ENCODE measurements at regions not wholly inside any gene's neighbourhood (a gene's known extent, or its start where the extent isn't known, plus 50 kb on each side); places are given as distances from the start of the nearest gene placed in this dataset.

DNA sequence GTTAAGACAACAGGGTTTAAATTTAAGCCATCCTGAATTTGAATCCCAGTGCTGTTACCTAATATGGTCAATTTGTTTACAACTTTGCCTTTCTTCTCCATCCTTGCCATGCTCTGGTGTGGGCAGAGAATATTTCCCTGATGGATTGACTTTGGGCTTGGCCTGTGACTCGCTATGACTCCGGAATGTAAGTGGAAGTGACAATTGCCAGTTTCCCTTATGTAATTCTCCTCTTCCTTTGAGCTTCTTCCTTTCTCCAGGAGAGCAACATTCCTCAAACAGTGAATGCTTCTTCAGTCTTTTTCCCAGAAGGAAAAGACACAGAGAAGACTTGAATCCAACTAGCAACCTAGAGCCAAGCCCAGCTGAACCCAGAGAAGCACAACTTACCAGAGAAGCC is 159.1 kb downstream of the LURAP1L start:
- peak; percentile 76 for DNase-seq (ENCODE audit: low read depth)

DNA sequence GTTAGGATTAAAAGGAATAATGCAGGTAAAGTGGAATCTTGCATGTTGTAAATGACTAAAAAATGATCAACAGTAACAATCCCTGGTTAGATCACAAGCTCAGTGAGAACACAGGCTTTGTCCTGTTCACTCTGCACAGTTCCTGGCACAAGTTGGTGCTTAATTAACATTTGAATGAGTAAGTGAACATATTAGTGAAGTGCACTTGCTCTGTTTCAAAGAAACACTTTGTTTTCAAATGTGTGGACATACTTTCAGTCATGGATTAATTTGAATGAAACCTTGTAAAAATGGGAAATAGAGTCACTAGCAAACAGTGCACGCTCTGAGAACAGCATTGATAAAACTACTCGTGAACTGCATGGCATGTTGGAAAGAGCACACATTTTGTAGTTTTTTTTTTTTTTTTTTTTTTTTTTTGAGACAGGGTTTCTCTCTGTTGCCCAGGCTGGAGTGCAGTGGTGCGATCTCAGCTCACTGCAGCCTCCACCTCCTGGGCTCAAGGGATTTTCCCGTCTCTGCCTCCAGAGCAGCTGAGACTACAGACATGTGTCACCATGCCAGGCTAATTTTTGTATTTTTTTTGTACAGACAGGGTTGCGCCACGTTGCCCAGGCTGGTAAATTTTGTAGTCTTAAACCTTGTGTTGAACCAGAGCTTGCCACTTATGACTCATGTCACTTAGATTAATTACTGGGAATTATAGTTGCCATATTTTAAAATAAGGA is 159.9 kb downstream of the LURAP1L start:
- peak; percentile 9 for DNase-seq (ENCODE audit: low read depth)

- DNase-seq (ENCODE audit: low read depth) = peak; percentile 40
Observed at GRCh38 chr9:12935714-12936113, 160.9 kb downstream of the LURAP1L start.

GRCh38 chr9:12954441-12954840 is 179.6 kb downstream of the LURAP1L start:
- DNase-seq (ENCODE audit: low read depth) = no peak

DNA sequence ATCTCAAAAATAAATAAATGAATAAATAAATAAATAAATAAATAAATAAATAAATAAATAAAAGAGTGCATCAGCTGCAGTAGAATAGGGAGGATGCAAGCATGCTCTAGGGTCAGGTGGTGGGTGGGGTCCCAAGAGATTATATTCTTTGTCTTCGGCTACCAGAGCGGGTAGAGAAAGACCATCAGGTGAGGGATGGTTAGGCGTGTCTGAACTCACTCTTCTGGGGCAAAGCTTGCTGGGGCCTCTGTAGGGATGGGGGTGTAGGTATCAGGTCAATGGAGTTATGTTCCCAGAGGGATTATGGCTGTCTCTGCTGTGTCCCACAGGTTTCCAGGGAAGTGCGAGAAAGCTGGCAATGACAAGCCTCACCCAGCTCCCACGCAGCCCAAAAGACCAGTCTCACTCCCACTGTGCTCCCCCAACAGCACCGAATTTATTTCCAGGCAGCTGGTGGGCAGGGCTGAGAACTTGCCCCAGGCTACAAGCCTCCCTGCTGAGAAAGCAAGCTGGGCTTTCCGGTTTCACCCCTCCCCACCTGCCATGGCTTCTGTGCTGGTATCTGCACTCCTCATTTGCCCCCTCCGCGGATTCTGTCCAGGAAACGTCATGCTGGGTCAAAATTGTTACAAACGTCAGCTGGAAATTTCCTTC is 180.8 kb downstream of the LURAP1L start:
- DNase-seq (ENCODE audit: low read depth) = no peak

DNA sequence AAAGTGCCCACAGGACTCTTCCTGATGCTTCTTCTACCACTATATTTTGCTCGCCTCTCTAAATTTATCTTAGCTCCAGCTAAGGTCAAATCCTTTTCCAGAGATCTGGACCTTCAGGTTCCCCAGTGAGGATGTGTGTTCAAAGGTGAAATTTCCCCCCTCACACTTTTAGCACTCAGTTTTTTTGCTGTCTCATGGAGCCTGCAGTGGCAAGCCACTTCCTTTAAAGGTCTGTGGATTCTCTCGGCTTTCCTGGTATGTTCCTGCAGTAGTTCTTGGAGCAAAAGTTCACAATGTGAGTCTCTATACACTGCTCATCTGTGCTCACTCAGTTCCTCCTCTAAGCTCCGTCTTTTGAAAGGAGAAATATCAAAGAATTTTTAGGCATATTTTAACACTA is 181.4 kb downstream of the LURAP1L start:
- peak; percentile 45 for DNase-seq (ENCODE audit: low read depth)

DNA sequence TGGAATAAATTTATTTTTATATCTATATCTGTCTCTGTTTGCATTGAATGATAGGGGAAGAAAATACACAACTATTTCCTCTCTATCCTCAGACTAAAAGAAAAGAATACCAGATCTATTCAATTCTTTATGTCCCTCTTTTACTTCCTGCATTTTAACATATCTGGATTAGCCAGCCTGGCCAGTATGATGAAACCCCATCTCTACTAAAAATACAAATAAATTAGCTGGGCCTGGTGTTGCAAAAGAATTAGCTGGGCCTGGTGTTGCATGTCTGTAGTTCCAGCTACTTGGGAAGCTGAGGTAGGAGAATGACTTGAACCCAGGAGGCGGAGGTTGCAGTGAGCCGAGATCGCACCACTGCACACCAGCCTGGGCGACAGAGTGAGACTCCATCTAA is 182.0 kb downstream of the LURAP1L start:
- DNase-seq (ENCODE audit: low read depth) = peak; percentile 19

GRCh38 chr9:12958279-12958678 is 183.5 kb downstream of the LURAP1L start:
- no peak for DNase-seq (ENCODE audit: low read depth)

GRCh38 chr9:12958708-12959107 is 183.9 kb downstream of the LURAP1L start:
- DNase-seq (ENCODE audit: low read depth) = no peak

DNA sequence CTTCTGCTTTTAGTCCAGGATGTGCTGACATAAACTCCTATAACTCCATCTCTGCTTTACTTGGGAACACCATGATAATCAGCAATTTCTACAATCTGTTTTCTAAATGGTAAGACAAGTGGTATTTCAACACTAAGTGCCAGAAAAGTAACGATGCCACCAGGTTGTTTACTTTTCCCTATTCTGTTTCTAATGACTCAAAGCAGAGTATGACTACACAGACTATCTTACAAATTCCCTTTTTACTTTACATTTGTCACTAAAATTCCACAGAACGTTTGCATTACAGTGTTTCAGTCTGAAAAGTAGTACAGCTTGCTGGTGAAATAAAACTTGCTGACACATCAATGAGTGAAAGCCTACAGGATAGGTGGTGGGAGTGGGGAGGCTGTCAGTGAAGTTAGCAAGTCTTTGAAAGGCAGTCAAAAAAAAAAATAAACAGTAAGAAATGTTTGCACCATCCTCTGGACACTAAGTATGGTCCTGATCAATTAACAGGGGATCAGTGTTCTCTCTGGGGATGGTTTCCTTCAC is 186.5 kb downstream of the LURAP1L start:
- DNase-seq (ENCODE audit: low read depth) = peak; percentile 23

DNA sequence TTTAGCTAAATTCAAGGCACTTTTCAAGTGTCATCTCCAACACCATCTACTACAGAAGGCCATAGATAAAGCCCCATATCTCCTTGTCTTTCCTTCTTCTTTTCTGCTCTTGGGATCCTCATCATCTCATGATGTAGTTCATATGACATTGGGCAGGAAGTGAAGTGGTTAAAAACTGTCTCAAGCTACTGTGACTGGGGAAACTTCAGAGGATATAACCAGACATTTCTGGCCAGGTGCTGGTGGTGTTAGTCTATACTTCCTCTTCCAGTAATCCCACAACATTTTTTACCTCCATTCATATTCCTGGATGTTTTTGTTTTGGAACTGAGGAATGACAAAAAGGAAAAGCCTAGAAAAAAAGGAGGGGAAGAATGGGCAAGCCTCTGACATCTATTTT is 188.7 kb downstream of the LURAP1L start:
- no peak for DNase-seq (ENCODE audit: low read depth)

DNA sequence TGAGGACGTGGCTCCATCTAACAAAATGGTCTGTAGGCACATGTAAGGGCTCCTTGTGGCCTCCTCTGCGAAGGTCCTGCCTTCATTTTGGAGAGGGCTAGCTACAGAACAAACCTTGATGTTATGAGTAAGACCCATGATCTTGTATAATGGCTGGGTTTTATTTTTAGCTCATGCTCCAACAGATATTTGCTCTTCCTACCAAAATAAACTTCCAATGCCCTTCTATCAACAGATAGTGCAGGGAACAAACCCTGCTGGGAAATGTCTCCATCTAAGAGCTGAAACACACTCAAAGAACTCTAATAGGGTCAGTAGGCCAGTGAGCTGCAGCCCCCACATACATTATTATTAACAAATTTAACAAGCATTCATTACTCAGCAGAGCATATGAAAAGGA is 189.5 kb downstream of the LURAP1L start:
- peak; percentile 6 for DNase-seq (ENCODE audit: low read depth)

DNA sequence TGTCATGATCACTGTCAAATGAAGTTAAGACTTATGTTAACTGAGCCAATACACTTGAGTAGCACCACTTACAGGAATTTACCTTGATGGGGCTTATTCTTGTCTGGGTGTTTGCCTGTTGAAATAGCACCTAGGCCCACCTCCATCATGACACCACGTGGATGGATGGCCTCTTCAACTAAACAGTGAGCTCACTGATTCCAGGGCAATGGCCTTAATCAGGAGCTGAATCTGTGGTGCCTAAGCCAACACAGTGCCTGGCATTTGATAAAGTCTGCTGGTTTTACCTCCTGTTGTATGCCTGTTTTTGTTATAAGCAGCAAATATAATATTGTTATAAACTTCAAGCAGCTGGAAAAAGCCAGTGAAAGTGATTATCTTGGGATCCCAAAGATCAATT is 190.5 kb downstream of the LURAP1L start:
- DNase-seq (ENCODE audit: low read depth) = no peak

GRCh38 chr9:12968093-12968492 is 193.3 kb downstream of the LURAP1L start:
- no peak for DNase-seq (ENCODE audit: low read depth)

DNA sequence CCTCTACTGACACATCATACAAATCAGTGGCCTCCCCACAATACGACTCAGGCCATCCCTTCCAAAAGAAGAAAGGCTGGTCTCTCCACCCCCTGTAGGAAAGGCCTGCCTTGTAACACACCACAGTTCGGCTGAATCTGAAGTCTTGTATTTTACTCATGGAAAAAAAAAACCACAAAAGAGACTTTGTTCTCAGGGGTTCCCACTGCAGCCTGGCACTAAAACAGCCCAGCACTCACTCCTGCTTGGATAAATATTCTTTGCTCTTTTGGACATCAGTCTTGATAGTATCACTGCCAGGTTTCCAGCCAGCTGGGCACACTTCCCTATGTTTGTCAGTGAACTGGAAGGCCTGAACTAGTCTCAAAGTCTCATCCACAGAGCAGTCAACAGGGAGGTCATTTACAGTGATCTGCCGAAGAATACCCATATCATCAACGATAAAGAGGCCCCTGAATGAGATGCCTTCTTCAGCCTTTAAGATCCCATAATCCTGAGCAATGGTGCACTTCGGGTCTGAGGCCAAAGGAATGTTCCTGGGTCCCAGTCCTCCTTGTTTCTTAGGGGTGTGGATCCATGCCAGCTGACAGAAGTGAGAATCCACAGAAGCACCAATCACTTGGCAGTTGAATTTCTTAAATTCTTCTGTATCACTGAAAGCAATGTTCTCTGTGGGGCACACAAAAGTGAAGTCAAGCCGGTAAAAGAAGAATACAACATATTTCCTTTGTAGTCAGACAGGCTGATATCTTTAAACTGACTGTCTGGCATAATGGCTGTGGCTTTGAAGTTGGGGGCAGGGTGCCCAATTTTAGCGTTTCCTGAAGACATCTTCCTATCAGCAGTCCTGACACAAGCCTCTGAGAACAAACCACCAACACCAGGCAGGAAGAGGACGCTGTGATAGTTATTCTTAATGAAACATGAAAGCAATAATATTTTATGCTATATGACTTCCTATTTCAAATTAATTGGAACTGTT is 198.1 kb downstream of the LURAP1L start:
- no peak for DNase-seq (ENCODE audit: low read depth)

- DNase-seq (ENCODE audit: low read depth) = no peak
Observed at GRCh38 chr9:12973710-12974109, 198.9 kb downstream of the LURAP1L start.

- no peak for DNase-seq (ENCODE audit: low read depth)
Observed at GRCh38 chr9:12974671-12975070, 199.9 kb downstream of the LURAP1L start.

DNA sequence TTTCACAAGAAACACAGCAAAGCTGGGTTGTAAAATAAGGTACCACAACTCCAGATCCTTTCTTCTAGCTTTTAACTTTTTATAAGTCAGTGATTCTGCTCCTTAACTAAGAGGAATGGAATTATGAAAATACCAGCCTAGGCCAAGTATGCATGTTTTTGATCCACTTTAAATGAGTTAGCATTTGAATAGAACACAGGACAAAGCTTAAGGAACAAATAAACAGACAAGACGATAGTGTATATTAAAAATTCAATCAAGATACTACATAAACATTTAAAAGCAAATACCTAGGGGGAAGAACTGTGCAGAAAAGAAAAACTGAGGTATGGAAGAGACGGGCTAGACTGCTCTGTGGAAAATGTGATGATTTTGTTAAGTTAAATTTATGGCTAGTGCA is 200.7 kb downstream of the LURAP1L start:
- no peak for DNase-seq (ENCODE audit: low read depth)

GRCh38 chr9:12980085-12980851 is 205.4 kb downstream of the LURAP1L start:
- DNase-seq (ENCODE audit: low read depth) = no peak

- no peak for DNase-seq (ENCODE audit: low read depth)
Observed at GRCh38 chr9:12988258-12988657, 213.4 kb downstream of the LURAP1L start.

- no peak for DNase-seq (ENCODE audit: low read depth)
Observed at GRCh38 chr9:12989669-12990068, 214.8 kb downstream of the LURAP1L start.

GRCh38 chr9:12993466-12993865 is 218.6 kb downstream of the LURAP1L start:
- no peak for DNase-seq (ENCODE audit: low read depth)

All from EH (cell line).